SIG-M5 (cell line): ENCODE measurements at regions not wholly inside any gene's neighbourhood (a gene's known extent, or its start where the extent isn't known, plus 50 kb on each side); places are given as distances from the start of the nearest gene placed in this dataset.

ENCODE experiments used
- DNase-seq: peaks from one replicate; lab custom pipeline; 2025; lab: John Stamatoyannopoulos, UW

DNA sequence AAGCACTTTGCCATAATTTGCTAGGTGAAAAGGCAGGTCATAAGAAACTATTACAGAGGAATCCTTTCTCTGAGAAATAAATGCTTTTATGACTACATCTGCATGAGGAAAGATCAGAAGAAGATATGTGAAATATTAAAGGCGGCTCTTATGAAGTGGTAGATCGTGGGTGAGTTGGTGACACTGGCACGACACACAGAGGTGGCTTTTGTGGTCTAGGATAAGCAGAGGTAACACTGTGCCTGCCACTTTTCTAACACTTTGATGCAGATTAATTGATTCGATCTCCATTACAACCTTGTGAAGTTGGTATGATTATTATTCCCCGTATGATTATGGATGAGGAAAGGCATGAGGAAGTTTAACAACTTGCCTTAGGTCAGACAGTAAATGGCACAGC, 60.0 kb upstream of the ELK3 start:
- DNase-seq: no peak

- DNase-seq: no peak
Measured at GRCh38 chr12:96136161-96136560, 58.0 kb upstream of the ELK3 start.

DNA sequence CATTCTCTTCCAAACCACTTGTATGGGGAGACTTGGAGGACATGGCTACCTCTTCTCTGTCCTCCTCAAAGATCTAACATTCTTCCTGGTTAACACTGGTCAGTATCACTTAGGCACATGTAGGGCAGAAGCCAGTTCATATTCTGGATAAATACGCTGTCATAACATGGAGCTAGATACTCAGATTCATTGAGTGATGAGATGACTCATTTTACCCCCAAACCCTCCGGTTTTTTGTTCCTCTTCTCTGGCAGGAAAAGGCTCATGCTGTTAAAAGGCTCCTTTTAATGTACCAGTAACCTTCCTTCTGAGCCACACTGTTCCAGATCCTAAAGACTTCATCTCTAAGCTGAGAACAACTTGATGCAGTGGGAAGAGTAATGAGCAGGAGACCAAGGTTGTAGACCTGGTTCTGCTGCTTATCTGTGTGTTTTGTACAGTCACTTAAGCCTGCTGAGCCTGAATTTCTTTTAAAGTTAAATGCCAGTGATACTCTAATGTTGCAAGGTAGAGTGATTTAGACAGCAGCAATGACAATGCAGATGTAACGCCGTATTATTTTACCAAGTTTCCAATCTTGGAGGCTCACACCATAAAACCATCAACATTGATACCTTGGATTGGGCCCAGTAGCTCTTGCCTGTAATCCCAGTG, 57.3 kb upstream of the ELK3 start:
- DNase-seq: no peak

DNA sequence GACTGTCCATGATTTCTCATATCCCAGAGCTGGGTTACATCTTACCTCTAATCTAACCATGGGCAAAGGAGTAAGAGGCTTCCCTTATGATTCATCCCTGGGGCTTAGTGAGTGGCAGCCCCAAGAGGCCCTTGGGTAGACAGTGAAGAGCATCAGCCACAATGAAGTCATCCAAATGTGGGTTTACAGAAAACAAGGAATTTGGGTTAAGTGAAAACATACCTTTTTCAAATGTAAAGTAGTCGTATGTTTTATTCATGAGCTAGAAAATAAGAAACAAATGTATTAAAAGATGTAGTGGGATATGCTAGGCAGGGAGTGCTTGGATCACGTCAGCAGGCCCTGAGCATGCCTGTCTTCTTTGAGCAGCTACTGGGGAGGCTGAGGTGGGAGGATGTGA, 54.0 kb upstream of the ELK3 start:
- no peak for DNase-seq

GRCh38 chr12:96141216-96141912, 52.8 kb upstream of the ELK3 start:
- no peak for DNase-seq

- DNase-seq: no peak
Measured at GRCh38 chr12:96143392-96143791, 50.8 kb upstream of the ELK3 start.

DNA sequence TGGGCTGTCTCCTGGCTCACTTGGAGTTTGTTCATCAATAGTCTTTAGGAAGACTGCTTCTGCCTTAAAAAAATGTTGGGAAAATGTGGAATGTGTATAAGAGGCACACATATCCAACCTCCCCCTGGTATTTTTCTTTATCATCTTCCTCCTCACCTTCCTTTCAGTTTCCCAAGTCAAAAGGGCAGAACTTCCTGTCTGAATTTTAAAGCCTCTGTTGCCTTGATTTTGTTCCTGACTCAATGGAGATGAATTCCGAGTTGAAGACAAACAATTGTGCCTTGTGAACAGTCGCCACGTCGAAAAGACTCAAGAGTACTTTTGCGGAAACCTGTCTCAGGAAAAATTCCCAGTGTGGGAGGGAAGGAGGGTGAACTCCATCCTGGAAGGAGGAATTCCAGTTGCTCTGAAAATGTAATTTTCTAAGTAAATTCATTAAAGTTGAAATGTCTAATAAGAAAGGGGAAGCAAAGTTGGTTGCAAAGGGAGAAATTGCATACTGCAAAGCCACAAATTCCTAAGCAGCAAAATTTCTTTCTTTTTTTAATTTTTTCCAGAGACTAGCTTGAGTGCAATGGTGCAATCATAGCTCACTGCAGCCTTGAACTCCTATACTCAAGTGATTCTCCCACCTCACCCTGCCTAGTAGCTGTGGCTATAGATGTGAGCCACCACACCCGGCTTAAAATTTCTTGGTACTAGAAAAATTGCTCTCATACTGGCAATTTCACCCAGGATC, 50.2 kb upstream of the ELK3 start:
- no peak for DNase-seq
